ENCODE measurements at regions not wholly inside any gene's neighbourhood (a gene's known extent, or its start where the extent isn't known, plus 50 kb on each side); places are given as distances from the start of the nearest gene placed in this dataset.

- no peak overlapping the region for H3K4me3 Mint-ChIP-seq
- 0 out of 7 replicates have a peak, but pooled peaks cover 0 to 2% (median 0%) of the 10 kb centered on the region in 3 experiments for H3K36me3 Mint-ChIP-seq (ENCODE audit: insufficient read depth in 1 of 3, low read depth in 3 of 3)
- H3K9me3 Mint-ChIP-seq, result no peaks in the 10 kb centered on the region
- no peak overlapping the region for H4K8ac ChIP-seq (replicated peaks; ENCODE audit: insufficient read length, low read depth, low read length)
- no peak overlapping the region for H3K56ac ChIP-seq (ENCODE audit: insufficient read length, low read depth, low read length)
- no peak overlapping the region for H3K18ac ChIP-seq (ENCODE audit: insufficient read length, low read depth, low read length)
- H3K4me2 ChIP-seq (ENCODE audit: insufficient read depth, insufficient read length, low read length), result no peak overlapping the region
- no CpG with 5 or more reads among the region's 3 CpGs for WGBS (ENCODE audit: extremely low coverage, insufficient read length, low lambda C conversion rate)
- H3K23me2 ChIP-seq (ENCODE audit: insufficient read length, low read depth, low read length, poor library complexity, severe bottlenecking), result no peaks in the 10 kb centered on the region
- H3K27ac ChIP-seq (ENCODE audit: insufficient read length, low read depth, low read length), result no peak overlapping the region
- TF ChIP-seq, protein P1, sequence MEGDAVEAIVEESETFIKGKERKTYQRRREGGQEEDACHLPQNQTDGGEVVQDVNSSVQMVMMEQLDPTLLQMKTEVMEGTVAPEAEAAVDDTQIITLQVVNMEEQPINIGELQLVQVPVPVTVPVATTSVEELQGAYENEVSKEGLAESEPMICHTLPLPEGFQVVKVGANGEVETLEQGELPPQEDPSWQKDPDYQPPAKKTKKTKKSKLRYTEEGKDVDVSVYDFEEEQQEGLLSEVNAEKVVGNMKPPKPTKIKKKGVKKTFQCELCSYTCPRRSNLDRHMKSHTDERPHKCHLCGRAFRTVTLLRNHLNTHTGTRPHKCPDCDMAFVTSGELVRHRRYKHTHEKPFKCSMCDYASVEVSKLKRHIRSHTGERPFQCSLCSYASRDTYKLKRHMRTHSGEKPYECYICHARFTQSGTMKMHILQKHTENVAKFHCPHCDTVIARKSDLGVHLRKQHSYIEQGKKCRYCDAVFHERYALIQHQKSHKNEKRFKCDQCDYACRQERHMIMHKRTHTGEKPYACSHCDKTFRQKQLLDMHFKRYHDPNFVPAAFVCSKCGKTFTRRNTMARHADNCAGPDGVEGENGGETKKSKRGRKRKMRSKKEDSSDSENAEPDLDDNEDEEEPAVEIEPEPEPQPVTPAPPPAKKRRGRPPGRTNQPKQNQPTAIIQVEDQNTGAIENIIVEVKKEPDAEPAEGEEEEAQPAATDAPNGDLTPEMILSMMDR (conservative IDR thresholded peaks at IDR 0.05), result no peak
- no peaks in the 10 kb centered on the region for H3K9me3 ChIP-seq (ENCODE audit: control insufficient read depth, low read depth, low read length)
- H2BK12ac ChIP-seq (ENCODE audit: insufficient read length, low read depth, low read length), result no peak overlapping the region
- no peak overlapping the region for H3K14ac ChIP-seq (ENCODE audit: insufficient read depth, low read length)
- H3K79me1 ChIP-seq (ENCODE audit: insufficient read depth, low read depth, low read length, poor library complexity, severe bottlenecking), result no peaks in the 10 kb centered on the region
- no peaks in the 10 kb centered on the region for H4K20me1 ChIP-seq (ENCODE audit: control insufficient read depth, insufficient read depth, insufficient read length)
- peaks cover 10 to 16% of the 10 kb centered on the region in 2 experiments for H3K4me1 Mint-ChIP-seq
- H3K27me3 Mint-ChIP-seq (ENCODE audit: low read depth), result no peaks in the 10 kb centered on the region
- no peak overlapping the region for H2BK120ac ChIP-seq (ENCODE audit: low read depth, low read length, poor library complexity, severe bottlenecking)
- no peak overlapping the region for H2AFZ ChIP-seq (ENCODE audit: low read length)
- H3K9ac ChIP-seq (ENCODE audit: extremely low read depth, insufficient read length, low read length), result no peak overlapping the region
- no peak overlapping the region for H2BK20ac ChIP-seq (ENCODE audit: low read depth, low read length, poor library complexity, severe bottlenecking)
- H4K5ac ChIP-seq (ENCODE audit: insufficient read length, low read depth, low read length), result no peak overlapping the region
- H3T11ph ChIP-seq (ENCODE audit: low read length), result no peak overlapping the region
- no peak overlapping the region for H3K27ac Mint-ChIP-seq
- no peaks in the 10 kb centered on the region for H3K79me2 ChIP-seq (ENCODE audit: insufficient read depth, low read length)
- no peak overlapping the region for H3K4ac ChIP-seq (ENCODE audit: low read depth, low read length)
- no peak overlapping the region for H2BK15ac ChIP-seq (ENCODE audit: low read depth, low read length)
- H2AK5ac ChIP-seq (ENCODE audit: insufficient read length, low read length), result no peak overlapping the region
- DNase-seq, result no peak
- H3K4me1 ChIP-seq (ENCODE audit: insufficient read depth, low read length), result no peaks in the 10 kb centered on the region
- no peak overlapping the region for H2BK5ac ChIP-seq (ENCODE audit: insufficient read length, low read length)
- no peaks in the 10 kb centered on the region for H3K27me3 ChIP-seq (ENCODE audit: insufficient read depth, low read length)
- no peak overlapping the region for H4K91ac ChIP-seq (ENCODE audit: insufficient read length, low read depth, low read length)
- H3K23ac ChIP-seq (ENCODE audit: insufficient read length, low read depth, low read length), result no peak overlapping the region
Measured at GRCh38 chr13:50200988-50201387, 185.7 kb downstream of the KCNRG start.

Measured in H9 (cell line).